HEK293 (cell line): ENCODE measurements at regions not wholly inside any gene's neighbourhood (a gene's known extent, or its start where the extent isn't known, plus 50 kb on each side); places are given as distances from the start of the nearest gene placed in this dataset.

Experiments used
- CTCF ChIP-seq: fragments of 450-650 bp; formaldehyde crosslinking; IDR thresholded peaks from 2 replicates; pipeline ENCODE4 v1.5.1; 2016; ENCODE audit warnings: missing biosample characterization, missing genetic modification characterization
- KLF16 ChIP-seq: fragments of 450-650 bp; formaldehyde crosslinking; IDR thresholded peaks from 2 replicates; pipeline ENCODE4 v1.5.1; 2017; ENCODE audit warnings: missing biosample characterization, missing genetic modification characterization
- KLF7 ChIP-seq: fragments of 450-650 bp; formaldehyde crosslinking; IDR thresholded peaks from 2 replicates; pipeline ENCODE4 v1.5.1; 2016; ENCODE audit warnings: missing biosample characterization, missing genetic modification characterization, borderline replicate concordance
- REST ChIP-seq: fragments of 450-650 bp; formaldehyde crosslinking; IDR thresholded peaks from 2 replicates; pipeline ENCODE4 v1.5.1; 2016; ENCODE audit warnings: missing biosample characterization, missing genetic modification characterization
- ZFHX2 ChIP-seq: fragments of 450-650 bp; formaldehyde crosslinking; conservative IDR thresholded peaks from 2 replicates; pipeline ENCODE4 v1.5.1; 2016; ENCODE audit warnings: missing biosample characterization, missing genetic modification characterization
- ZNF114 ChIP-seq: fragments of 450-650 bp; formaldehyde crosslinking; IDR thresholded peaks from 2 replicates; pipeline ENCODE4 v1.5.0; 2017; ENCODE audit warnings: missing biosample characterization, missing genetic modification characterization
- ZNF626 ChIP-seq: fragments of 450-650 bp; sonication (Bioruptor Pico); formaldehyde crosslinking; IDR thresholded peaks from 2 replicates; pipeline ENCODE4 v1.5.1; 2018; ENCODE audit warnings: missing biosample characterization, missing genetic modification characterization, inconsistent platforms
- TF ChIP-seq, protein P1 (sequence below): fragments of 450-650 bp; formaldehyde crosslinking; IDR thresholded peaks from 2 replicates; pipeline ENCODE4 v1.5.1; 2016; ENCODE audit warnings: missing biosample characterization, missing genetic modification characterization

GRCh38 chr1:58903514-58904298 lies 119.9 kb upstream of the JUN start:
- TF ChIP-seq, protein P1, sequence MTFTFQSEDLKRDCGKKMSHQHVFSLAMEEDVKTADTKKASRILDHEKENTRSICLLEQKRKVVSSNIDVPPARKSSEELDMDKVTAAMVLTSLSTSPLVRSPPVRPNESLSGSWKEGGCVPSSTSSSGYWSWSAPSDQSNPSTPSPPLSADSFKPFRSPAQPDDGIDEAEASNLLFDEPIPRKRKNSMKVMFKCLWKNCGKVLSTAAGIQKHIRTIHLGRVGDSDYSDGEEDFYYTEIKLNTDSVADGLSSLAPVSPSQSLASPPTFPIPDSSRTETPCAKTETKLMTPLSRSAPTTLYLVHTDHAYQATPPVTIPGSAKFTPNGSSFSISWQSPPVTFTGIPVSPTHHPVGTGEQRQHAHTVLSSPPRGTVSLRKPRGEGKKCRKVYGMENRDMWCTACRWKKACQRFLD (tag by site-specific recombination): no peak
- TF ChIP-seq CTCF (tag by site-specific recombination): no peak
- peak; percentile 20 for TF ChIP-seq REST (tag by site-specific recombination)
- no peak for TF ChIP-seq ZNF114 (tag by site-specific recombination)
- no peak for TF ChIP-seq ZNF626 (tag by site-specific recombination)
- peak; percentile 64 for TF ChIP-seq KLF16 (tag by site-specific recombination)
- peak; percentile 34; the same call in 1 of the 2 replicates for TF ChIP-seq KLF7
- peak; percentile 23; the same call in 1 of the 2 replicates for TF ChIP-seq ZFHX2
